ENCODE measurements at regions not wholly inside any gene's neighbourhood (a gene's known extent, or its start where the extent isn't known, plus 50 kb on each side); places are given as distances from the start of the nearest gene placed in this dataset.

- Mint-ChIP-seq H3K27me3 (no peaks in the 10 kb centered on the region), H3K36me3 (peaks cover 0 to 2% (median 0%) of the 10 kb centered on the region in 3 donors), H3K27ac (no peak overlapping the region), H3K9me3 (peaks cover 2 to 24% (median 14%) of the 10 kb centered on the region in 5 donors), H3K4me1 (no peaks in the 10 kb centered on the region), H3K4me3 (no peak overlapping the region)
- POLR2A ChIA-PET, result no interaction called here
- H3K27me3 ChIP-seq (ENCODE audit: insufficient read depth, low read length, poor library complexity, severe bottlenecking), result no peaks in the 10 kb centered on the region
- no peaks in the 10 kb centered on the region for H3K4me1 ChIP-seq (ENCODE audit: insufficient read depth, low read length)
- H3K4me3 ChIP-seq (ENCODE audit: low read length), result no peak overlapping the region
- DNase-seq, result no peak
- H3K9me3 ChIP-seq (ENCODE audit: low read length), result no peaks in the 10 kb centered on the region
- CTCF ChIA-PET, result no interaction called here
- no peaks in the 10 kb centered on the region for H3K36me3 ChIP-seq (ENCODE audit: insufficient read depth, low read length)
- H3K27ac ChIP-seq (ENCODE audit: low read depth, low read length), result no peak overlapping the region
Measured at GRCh38 chr4:126582737-126583136, 1050.0 kb upstream of the INTU start.

GRCh38 chr4:126583509-126583908 lies 1049.2 kb upstream of the INTU start:
- Mint-ChIP-seq H3K4me1 (no peaks in the 10 kb centered on the region), H3K27me3 (no peaks in the 10 kb centered on the region), H3K36me3 (peaks cover 0 to 2% (median 0%) of the 10 kb centered on the region in 3 donors), H3K4me3 (no peak overlapping the region), H3K9me3 (peaks cover 2 to 26% (median 15%) of the 10 kb centered on the region in 5 donors), H3K27ac (peak overlapping the region in 1 of 8 donors; percentile 26)
- H3K9me3 ChIP-seq (ENCODE audit: low read length), result no peaks in the 10 kb centered on the region
- no peaks in the 10 kb centered on the region for H3K36me3 ChIP-seq (ENCODE audit: insufficient read depth, low read length)
- no peaks in the 10 kb centered on the region for H3K4me1 ChIP-seq (ENCODE audit: insufficient read depth, low read length)
- no peak overlapping the region for H3K27ac ChIP-seq (ENCODE audit: low read depth, low read length)
- H3K27me3 ChIP-seq (ENCODE audit: insufficient read depth, low read length, poor library complexity, severe bottlenecking), result no peaks in the 10 kb centered on the region
- no peak for DNase-seq
- H3K4me3 ChIP-seq (ENCODE audit: low read length), result no peak overlapping the region
- CTCF ChIA-PET, result no interaction called here
- POLR2A ChIA-PET, result no interaction called here

GRCh38 chr4:126591583-126591982 lies 1041.2 kb upstream of the INTU start:
- Histone ChIP-seq H3K9me3 (ENCODE audit: low read length) (no peaks in the 10 kb centered on the region), H3K27ac (ENCODE audit: low read depth, low read length) (no peak overlapping the region), H3K4me3 (ENCODE audit: low read length) (no peak overlapping the region), H3K4me1 (ENCODE audit: insufficient read depth, low read length) (no peaks in the 10 kb centered on the region), H3K36me3 (ENCODE audit: insufficient read depth, low read length) (no peaks in the 10 kb centered on the region), H3K27me3 (ENCODE audit: insufficient read depth, low read length, poor library complexity, severe bottlenecking) (no peaks in the 10 kb centered on the region)
- Mint-ChIP-seq H3K27me3 (no peaks in the 10 kb centered on the region), H3K4me3 (no peak overlapping the region), H3K9me3 (peaks cover 4 to 27% (median 10%) of the 10 kb centered on the region in 5 donors), H3K36me3 (no peaks in the 10 kb centered on the region), H3K27ac (no peak overlapping the region), H3K4me1 (no peaks in the 10 kb centered on the region)
- no peak for DNase-seq
- CTCF ChIA-PET, result no interaction called here
- POLR2A ChIA-PET, result no interaction called here

- Mint-ChIP-seq H3K4me1 (no peaks in the 10 kb centered on the region), H3K36me3 (no peaks in the 10 kb centered on the region), H3K27me3 (no peaks in the 10 kb centered on the region), H3K4me3 (no peak overlapping the region), H3K27ac (peak overlapping the region in 1 of 8 donors; percentile 41), H3K9me3 (peaks cover 4 to 27% (median 10%) of the 10 kb centered on the region in 5 donors)
- Histone ChIP-seq H3K27me3 (ENCODE audit: insufficient read depth, low read length, poor library complexity, severe bottlenecking) (no peaks in the 10 kb centered on the region), H3K4me1 (ENCODE audit: insufficient read depth, low read length) (no peaks in the 10 kb centered on the region), H3K27ac (ENCODE audit: low read depth, low read length) (no peak overlapping the region), H3K36me3 (ENCODE audit: insufficient read depth, low read length) (no peaks in the 10 kb centered on the region), H3K4me3 (ENCODE audit: low read length) (no peak overlapping the region), H3K9me3 (ENCODE audit: low read length) (no peaks in the 10 kb centered on the region)
- DNase-seq, result no peak
- ChIA-PET POLR2A (no interaction called here), CTCF (no interaction called here)
Measured at GRCh38 chr4:126592088-126592487, 1040.7 kb upstream of the INTU start.

GRCh38 chr4:126593626-126594025 lies 1039.1 kb upstream of the INTU start:
- POLR2A ChIA-PET, result no interaction called here
- CTCF ChIA-PET, result no interaction called here
- H3K9me3 ChIP-seq (ENCODE audit: low read length), result no peaks in the 10 kb centered on the region
- Mint-ChIP-seq H3K9me3 (peaks cover 4 to 24% (median 5%) of the 10 kb centered on the region in 5 donors), H3K4me1 (no peaks in the 10 kb centered on the region), H3K4me3 (no peak overlapping the region), H3K36me3 (no peaks in the 10 kb centered on the region), H3K27me3 (no peaks in the 10 kb centered on the region), H3K27ac (no peak overlapping the region)
- no peak overlapping the region for H3K4me3 ChIP-seq (ENCODE audit: low read length)
- DNase-seq, result no peak
- H3K27me3 ChIP-seq (ENCODE audit: insufficient read depth, low read length, poor library complexity, severe bottlenecking), result no peaks in the 10 kb centered on the region
- no peak overlapping the region for H3K27ac ChIP-seq (ENCODE audit: low read depth, low read length)
- H3K36me3 ChIP-seq (ENCODE audit: insufficient read depth, low read length), result no peaks in the 10 kb centered on the region
- no peaks in the 10 kb centered on the region for H3K4me1 ChIP-seq (ENCODE audit: insufficient read depth, low read length)

- Histone ChIP-seq H3K27me3 (ENCODE audit: insufficient read depth, low read length, poor library complexity, severe bottlenecking) (no peaks in the 10 kb centered on the region), H3K27ac (ENCODE audit: low read depth, low read length) (no peak overlapping the region), H3K4me1 (ENCODE audit: insufficient read depth, low read length) (no peaks in the 10 kb centered on the region), H3K4me3 (ENCODE audit: low read length) (no peak overlapping the region), H3K36me3 (ENCODE audit: insufficient read depth, low read length) (no peaks in the 10 kb centered on the region), H3K9me3 (ENCODE audit: low read length) (no peaks in the 10 kb centered on the region)
- no peaks in the 10 kb centered on the region for H3K4me1 Mint-ChIP-seq
- H3K36me3 Mint-ChIP-seq, result no peaks in the 10 kb centered on the region
- DNase-seq, result no peak
- no peak overlapping the region for H3K27ac Mint-ChIP-seq
- no peaks in the 10 kb centered on the region for H3K27me3 Mint-ChIP-seq
- peaks cover 1 to 21% (median 5%) of the 10 kb centered on the region in 5 donors for H3K9me3 Mint-ChIP-seq
- POLR2A ChIA-PET, result no interaction called here
- CTCF ChIA-PET, result no interaction called here
- H3K4me3 Mint-ChIP-seq, result no peak overlapping the region
Measured at GRCh38 chr4:126595643-126596042, 1037.1 kb upstream of the INTU start.

GRCh38 chr4:126599746-126600145 lies 1033.0 kb upstream of the INTU start:
- no peak for DNase-seq
- Histone ChIP-seq H3K4me1 (ENCODE audit: insufficient read depth, low read length) (no peaks in the 10 kb centered on the region), H3K9me3 (ENCODE audit: low read length) (no peaks in the 10 kb centered on the region), H3K27me3 (ENCODE audit: insufficient read depth, low read length, poor library complexity, severe bottlenecking) (no peaks in the 10 kb centered on the region), H3K27ac (ENCODE audit: low read depth, low read length) (no peak overlapping the region), H3K36me3 (ENCODE audit: insufficient read depth, low read length) (no peaks in the 10 kb centered on the region), H3K4me3 (ENCODE audit: low read length) (no peak overlapping the region)
- CTCF ChIA-PET, result no interaction called here
- Mint-ChIP-seq H3K27me3 (no peaks in the 10 kb centered on the region), H3K27ac (no peak overlapping the region), H3K4me1 (no peaks in the 10 kb centered on the region), H3K9me3 (peaks cover 5 to 10% (median 8%) of the 10 kb centered on the region in 5 donors), H3K36me3 (no peaks in the 10 kb centered on the region), H3K4me3 (no peak overlapping the region)
- POLR2A ChIA-PET, result no interaction called here

- H3K4me3 Mint-ChIP-seq, result no peak overlapping the region
- peaks cover 3 to 11% (median 6%) of the 10 kb centered on the region in 5 donors for H3K9me3 Mint-ChIP-seq
- H3K27ac ChIP-seq (ENCODE audit: low read depth, low read length), result no peak overlapping the region
- H3K4me1 ChIP-seq (ENCODE audit: insufficient read depth, low read length), result no peaks in the 10 kb centered on the region
- CTCF ChIA-PET, result no interaction called here
- H3K4me1 Mint-ChIP-seq, result no peaks in the 10 kb centered on the region
- no peaks in the 10 kb centered on the region for H3K27me3 ChIP-seq (ENCODE audit: insufficient read depth, low read length, poor library complexity, severe bottlenecking)
- H3K9me3 ChIP-seq (ENCODE audit: low read length), result no peaks in the 10 kb centered on the region
- POLR2A ChIA-PET, result no interaction called here
- H3K4me3 ChIP-seq (ENCODE audit: low read length), result no peak overlapping the region
- no peaks in the 10 kb centered on the region for H3K36me3 Mint-ChIP-seq
- no peaks in the 10 kb centered on the region for H3K27me3 Mint-ChIP-seq
- no peak overlapping the region for H3K27ac Mint-ChIP-seq
- H3K36me3 ChIP-seq (ENCODE audit: insufficient read depth, low read length), result no peaks in the 10 kb centered on the region
- DNase-seq, result no peak
Measured at GRCh38 chr4:126603210-126603609, 1029.5 kb upstream of the INTU start.

- H3K27me3 ChIP-seq (ENCODE audit: insufficient read depth, low read length, poor library complexity, severe bottlenecking), result no peaks in the 10 kb centered on the region
- Mint-ChIP-seq H3K9me3 (peaks cover 3 to 11% (median 8%) of the 10 kb centered on the region in 5 donors), H3K4me3 (no peak overlapping the region), H3K36me3 (no peaks in the 10 kb centered on the region), H3K4me1 (no peaks in the 10 kb centered on the region), H3K27ac (no peak overlapping the region), H3K27me3 (no peaks in the 10 kb centered on the region)
- ChIA-PET POLR2A (no interaction called here), CTCF (no interaction called here)
- no peaks in the 10 kb centered on the region for H3K36me3 ChIP-seq (ENCODE audit: insufficient read depth, low read length)
- no peak for DNase-seq
- H3K4me1 ChIP-seq (ENCODE audit: insufficient read depth, low read length), result no peaks in the 10 kb centered on the region
- H3K27ac ChIP-seq (ENCODE audit: low read depth, low read length), result no peak overlapping the region
- no peak overlapping the region for H3K4me3 ChIP-seq (ENCODE audit: low read length)
- H3K9me3 ChIP-seq (ENCODE audit: low read length), result no peaks in the 10 kb centered on the region
Measured at GRCh38 chr4:126603825-126604224, 1028.9 kb upstream of the INTU start.
